K562 (cell line): ENCODE measurements at regions not wholly inside any gene's neighbourhood (a gene's known extent, or its start where the extent isn't known, plus 50 kb on each side); places are given as distances from the start of the nearest gene placed in this dataset.

ENCODE experiments used
- ATAC-seq: fragments of 200-7000 bp; cut with Tn5 transposase; 3 replicates; pipeline ENCODE4 v1.9.1; 2020; ENCODE audit warnings: moderate library complexity
- BruUV-seq: library from RNA; stranded (reverse); fragments of 400-500 nt; replicated peaks from 2 replicates; lab custom pipeline; 2021; lab: Mats Ljungman, UMichigan
- CTCF ChIA-PET: fragments of 300-600 bp; formaldehyde crosslinking; extraction: SDS; loops from one replicate; lab custom pipeline; 2021; ENCODE audit warnings: low intra/inter-chr PET ratio; lab: Yijun Ruan, JAX
- POLR2A ChIA-PET: fragments of 300-600, 350-650 bp; sonication (Branson Sonifier 250); formaldehyde crosslinking; extraction: SDS; loops from one replicate; lab custom pipeline; 2021; ENCODE audit warnings: antibody characterized with exemption, inconsistent platforms; lab: Yijun Ruan, JAX
- DNase-seq, 4 experiments: peaks; one replicate each; pipeline versions ENCODE4 v3.0.0 to v3.0.0-alpha.2; 2011 to 2018; ENCODE audit warnings: low spot score in 3 of 4, mixed read lengths in 3 of 4; ENCODE audit errors: extremely low read depth in 1 of 4
- FAIRE-seq: peaks from 2 replicates; lab custom pipeline; 2011; peaks lifted over from hg19 to GRCh38; lab: Jason Lieb, UNC
- H2AFZ ChIP-seq: 2 replicates; pipeline ENCODE4 v1.6.0; 2011; ENCODE audit warnings: low read depth, low read length, control low read depth, inconsistent platforms
- H3K27ac ChIP-seq: fragments of 200-600 bp; 3 replicates; pipeline ENCODE4 v1.8.0; 2011; ENCODE audit warnings: low read depth, mild to moderate bottlenecking, control low read depth, inconsistent platforms, low read length, moderate library complexity, mixed read lengths; ENCODE audit errors: extremely low read depth
- H3K27me3 ChIP-seq, 2 experiments: fragments of 300-600 bp in 1 of 2; 2 replicates in 1 of 2; 3 replicates in 1 of 2; pipeline versions ENCODE4 v1.6.0 to v1.8.0; 2011; ENCODE audit warnings: inconsistent platforms in 2 of 2, low read length in 2 of 2, mild to moderate bottlenecking in 1 of 2, mixed read lengths in 1 of 2, moderate library complexity in 1 of 2; ENCODE audit not compliant: control insufficient read depth in 2 of 2, insufficient read depth in 2 of 2
- H3K36me3 ChIP-seq: fragments of 300-600 bp; 3 replicates; pipeline ENCODE4 v1.8.0; 2011; ENCODE audit warnings: mild to moderate bottlenecking, low read length, inconsistent platforms; ENCODE audit not compliant: control insufficient read depth, insufficient read depth
- H3K4me1 ChIP-seq, 2 experiments: fragments of 200-600 bp in 1 of 2; replicated peaks in 1 of 2; 2 replicates in 1 of 2; 3 replicates in 1 of 2; pipeline versions ENCODE4 v1.5.1 to v1.8.0; 2011; ENCODE audit warnings: inconsistent platforms in 2 of 2, low read length in 2 of 2, mild to moderate bottlenecking in 1 of 2, mixed read lengths in 1 of 2, moderate library complexity in 1 of 2; ENCODE audit not compliant: control insufficient read depth in 2 of 2, insufficient read depth in 2 of 2
- H3K4me2 ChIP-seq: 2 replicates; pipeline ENCODE4 v1.6.1; 2011; ENCODE audit warnings: low read length, control low read depth, inconsistent platforms, mixed read lengths; ENCODE audit not compliant: insufficient read depth
- H3K4me3 ChIP-seq: fragments of 200-600 bp; sonication (generic), shearing (Covaris generic); 2 replicates; pipeline ENCODE4 v1.5.1; 2016; ENCODE audit warnings: control low read depth, inconsistent platforms
- H3K79me2 ChIP-seq: fragments of 200-600 bp; 3 replicates; pipeline ENCODE4 v1.8.0; 2011; ENCODE audit warnings: low read length, inconsistent platforms; ENCODE audit not compliant: control insufficient read depth, insufficient read depth
- H3K9ac ChIP-seq, 2 experiments: 2 replicates each; pipeline versions ENCODE4 v1.6.0 to v1.6.1; 2011; ENCODE audit warnings: low read depth in 2 of 2, low read length in 2 of 2, control low read depth in 1 of 2, inconsistent platforms in 1 of 2, mild to moderate bottlenecking in 1 of 2, mixed read lengths in 1 of 2; ENCODE audit not compliant: insufficient read depth in 1 of 2
- H3K9me1 ChIP-seq: one replicate; pipeline ENCODE4 v1.6.0; 2011; ENCODE audit warnings: inconsistent platforms, mild to moderate bottlenecking, low read length, moderate library complexity; ENCODE audit not compliant: control insufficient read depth, insufficient read depth
- H3K9me3 ChIP-seq: replicated peaks from 2 replicates; pipeline ENCODE4 v1.5.1; 2011; ENCODE audit warnings: low read depth, low read length, inconsistent platforms; ENCODE audit not compliant: control insufficient read depth, insufficient read depth
- H4K20me1 ChIP-seq: replicated peaks from 2 replicates; pipeline ENCODE4 v1.6.1; 2011; ENCODE audit warnings: low read length, inconsistent platforms, mixed read lengths; ENCODE audit not compliant: control insufficient read depth, insufficient read depth
- KLF6 ChIP-seq: fragments of 250-450 bp; sonication (Bioruptor Pico); IDR thresholded peaks from 2 replicates; pipeline ENCODE4 v1.4.0; 2020; ENCODE audit warnings: mild to moderate bottlenecking, moderate library complexity, borderline replicate concordance
- RAD21 ChIP-seq, 2 experiments: fragments of 250-450 bp in 1 of 2; fragments of 450-650 bp in 1 of 2; sonication (Bioruptor Pico) in 1 of 2; formaldehyde crosslinking in 1 of 2; IDR thresholded peaks in 1 of 2; conservative IDR thresholded peaks in 1 of 2; 2 replicates each; pipeline versions ENCODE4 v1.4.0 to v1.8.0; 2020 to 2022; ENCODE audit warnings: mild to moderate bottlenecking in 2 of 2, moderate library complexity in 1 of 2
- ZNF644 ChIP-seq: fragments of 200-800 bp; sonication (Bioruptor generic); IDR thresholded peaks from 2 replicates; pipeline ENCODE4 v1.6.1; 2016; ENCODE audit warnings: low read depth, missing genetic modification characterization, missing compliant biosample characterization
- ZNF75A ChIP-seq: fragments of 450-650 bp; formaldehyde crosslinking; IDR thresholded peaks from 2 replicates; pipeline ENCODE4 v1.4.0; 2020; ENCODE audit warnings: mild to moderate bottlenecking
- ZNF780A ChIP-seq: fragments of 250-450 bp; sonication (Bioruptor Pico); IDR thresholded peaks from 2 replicates; pipeline ENCODE4 v1.5.0; 2021; ENCODE audit warnings: mild to moderate bottlenecking
- WGBS: fragments of 100-300 bp; shearing (Covaris generic); methylation state at CpG from one replicate; pipeline ENCODE4 v1.1.6; 2016; ENCODE audit warnings: low coverage, mixed read lengths; ENCODE audit not compliant: insufficient coverage; ENCODE audit errors: missing lambda C conversion rate; 5-methylcytosine and 5-hydroxymethylcytosine counted together
- in situ Hi-C: fragments of 300-500 bp; cut with MboI; formaldehyde crosslinking; loops from 4 replicates; pipeline ENCODE4 v1.15.0; 2018; ENCODE audit warnings: inconsistent platforms, mixed read lengths
- intact Hi-C: fragments of 100-400 bp; cut with micrococcal nuclease; formaldehyde crosslinking; loops from 2 replicates; pipeline ENCODE4 v1.14.2; 2022
- TF ChIP-seq, protein P1 (sequence below): sonication (generic); formaldehyde crosslinking; IDR thresholded peaks from 2 replicates; pipeline ENCODE4 v1.8.0; 2023; ENCODE audit warnings: missing genetic modification reagents, mild to moderate bottlenecking, borderline replicate concordance
- TF ChIP-seq, protein P2 (sequence below), 2 experiments: fragments of 450-650 bp; formaldehyde crosslinking in 1 of 2; IDR thresholded peaks; 2 replicates each; pipeline versions ENCODE4 v1.4.0 to v1.6.1; 2014 to 2020; ENCODE audit warnings: mild to moderate bottlenecking in 2 of 2, borderline replicate concordance in 1 of 2, low read depth in 1 of 2

DNA sequence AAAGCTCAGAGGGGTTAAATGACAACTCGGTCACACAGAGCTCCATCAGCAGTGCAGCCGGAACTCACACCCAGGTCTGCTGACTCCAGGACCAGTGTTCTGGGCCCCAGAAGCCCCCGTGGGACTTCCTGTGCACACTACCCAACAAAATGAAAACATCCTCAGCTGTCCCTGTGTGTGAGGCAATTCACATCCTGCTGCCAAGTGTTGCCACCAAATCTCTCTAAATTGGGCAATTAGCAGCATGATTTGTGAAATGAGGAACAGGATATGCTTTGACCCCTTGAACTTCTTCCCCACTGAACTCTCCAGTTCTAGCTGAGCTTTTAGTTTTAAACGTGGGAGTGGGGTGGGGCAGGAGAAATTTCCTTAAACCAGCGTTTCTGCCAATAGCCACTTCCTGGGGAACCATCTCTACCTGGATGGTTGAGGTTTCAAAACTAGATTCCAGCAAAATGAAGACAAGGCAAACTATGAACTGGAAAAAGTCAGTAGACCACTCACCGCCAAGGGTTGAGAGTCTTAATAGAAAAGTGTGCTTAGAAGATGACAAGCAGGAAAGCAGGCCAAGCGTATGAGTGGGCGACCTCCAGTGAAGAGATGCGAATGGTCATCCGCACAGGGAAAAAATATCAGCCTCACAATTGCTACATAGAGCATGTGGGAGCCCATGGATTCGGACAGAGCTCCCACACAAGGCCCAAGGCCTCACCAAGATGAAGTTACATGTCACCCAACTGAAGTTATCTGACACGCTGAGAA is 51.9 kb upstream of the CHST15 start:
- ChIA-PET POLR2A (no interaction called here), CTCF (no interaction called here)
- in situ Hi-C loops (no loop called here), intact Hi-C loops (no loop called here)
- Histone ChIP-seq H3K27ac (no peak overlapping the region), H3K4me1 (no peaks in the 10 kb centered on the region), H3K9ac (no peak overlapping the region), H3K9me1 (no peaks in the 10 kb centered on the region), H3K27me3 (peaks cover 0 to 2% of the 10 kb centered on the region in 2 experiments; a peak in 1 of 5 replicates), H3K9me3 (no peaks in the 10 kb centered on the region), H2AFZ (no peak overlapping the region), H4K20me1 (no peaks in the 10 kb centered on the region), H3K4me3 (no peak overlapping the region), H3K4me2 (no peak overlapping the region), H3K36me3 (no peaks in the 10 kb centered on the region), H3K79me2 (no peaks in the 10 kb centered on the region)
- no peak for FAIRE-seq
- no TSS peak for BruUV-seq
- 1% methylated on average over 12 of the region's 12 CpGs for WGBS
- ATAC-seq = no peak
- no peak for DNase-seq
- TF ChIP-seq, protein P1, sequence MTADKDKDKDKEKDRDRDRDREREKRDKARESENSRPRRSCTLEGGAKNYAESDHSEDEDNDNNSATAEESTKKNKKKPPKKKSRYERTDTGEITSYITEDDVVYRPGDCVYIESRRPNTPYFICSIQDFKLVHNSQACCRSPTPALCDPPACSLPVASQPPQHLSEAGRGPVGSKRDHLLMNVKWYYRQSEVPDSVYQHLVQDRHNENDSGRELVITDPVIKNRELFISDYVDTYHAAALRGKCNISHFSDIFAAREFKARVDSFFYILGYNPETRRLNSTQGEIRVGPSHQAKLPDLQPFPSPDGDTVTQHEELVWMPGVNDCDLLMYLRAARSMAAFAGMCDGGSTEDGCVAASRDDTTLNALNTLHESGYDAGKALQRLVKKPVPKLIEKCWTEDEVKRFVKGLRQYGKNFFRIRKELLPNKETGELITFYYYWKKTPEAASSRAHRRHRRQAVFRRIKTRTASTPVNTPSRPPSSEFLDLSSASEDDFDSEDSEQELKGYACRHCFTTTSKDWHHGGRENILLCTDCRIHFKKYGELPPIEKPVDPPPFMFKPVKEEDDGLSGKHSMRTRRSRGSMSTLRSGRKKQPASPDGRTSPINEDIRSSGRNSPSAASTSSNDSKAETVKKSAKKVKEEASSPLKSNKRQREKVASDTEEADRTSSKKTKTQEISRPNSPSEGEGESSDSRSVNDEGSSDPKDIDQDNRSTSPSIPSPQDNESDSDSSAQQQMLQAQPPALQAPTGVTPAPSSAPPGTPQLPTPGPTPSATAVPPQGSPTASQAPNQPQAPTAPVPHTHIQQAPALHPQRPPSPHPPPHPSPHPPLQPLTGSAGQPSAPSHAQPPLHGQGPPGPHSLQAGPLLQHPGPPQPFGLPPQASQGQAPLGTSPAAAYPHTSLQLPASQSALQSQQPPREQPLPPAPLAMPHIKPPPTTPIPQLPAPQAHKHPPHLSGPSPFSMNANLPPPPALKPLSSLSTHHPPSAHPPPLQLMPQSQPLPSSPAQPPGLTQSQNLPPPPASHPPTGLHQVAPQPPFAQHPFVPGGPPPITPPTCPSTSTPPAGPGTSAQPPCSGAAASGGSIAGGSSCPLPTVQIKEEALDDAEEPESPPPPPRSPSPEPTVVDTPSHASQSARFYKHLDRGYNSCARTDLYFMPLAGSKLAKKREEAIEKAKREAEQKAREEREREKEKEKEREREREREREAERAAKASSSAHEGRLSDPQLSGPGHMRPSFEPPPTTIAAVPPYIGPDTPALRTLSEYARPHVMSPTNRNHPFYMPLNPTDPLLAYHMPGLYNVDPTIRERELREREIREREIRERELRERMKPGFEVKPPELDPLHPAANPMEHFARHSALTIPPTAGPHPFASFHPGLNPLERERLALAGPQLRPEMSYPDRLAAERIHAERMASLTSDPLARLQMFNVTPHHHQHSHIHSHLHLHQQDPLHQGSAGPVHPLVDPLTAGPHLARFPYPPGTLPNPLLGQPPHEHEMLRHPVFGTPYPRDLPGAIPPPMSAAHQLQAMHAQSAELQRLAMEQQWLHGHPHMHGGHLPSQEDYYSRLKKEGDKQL (CRISPR knock-in tag) = no peak
- TF ChIP-seq, protein P2, sequence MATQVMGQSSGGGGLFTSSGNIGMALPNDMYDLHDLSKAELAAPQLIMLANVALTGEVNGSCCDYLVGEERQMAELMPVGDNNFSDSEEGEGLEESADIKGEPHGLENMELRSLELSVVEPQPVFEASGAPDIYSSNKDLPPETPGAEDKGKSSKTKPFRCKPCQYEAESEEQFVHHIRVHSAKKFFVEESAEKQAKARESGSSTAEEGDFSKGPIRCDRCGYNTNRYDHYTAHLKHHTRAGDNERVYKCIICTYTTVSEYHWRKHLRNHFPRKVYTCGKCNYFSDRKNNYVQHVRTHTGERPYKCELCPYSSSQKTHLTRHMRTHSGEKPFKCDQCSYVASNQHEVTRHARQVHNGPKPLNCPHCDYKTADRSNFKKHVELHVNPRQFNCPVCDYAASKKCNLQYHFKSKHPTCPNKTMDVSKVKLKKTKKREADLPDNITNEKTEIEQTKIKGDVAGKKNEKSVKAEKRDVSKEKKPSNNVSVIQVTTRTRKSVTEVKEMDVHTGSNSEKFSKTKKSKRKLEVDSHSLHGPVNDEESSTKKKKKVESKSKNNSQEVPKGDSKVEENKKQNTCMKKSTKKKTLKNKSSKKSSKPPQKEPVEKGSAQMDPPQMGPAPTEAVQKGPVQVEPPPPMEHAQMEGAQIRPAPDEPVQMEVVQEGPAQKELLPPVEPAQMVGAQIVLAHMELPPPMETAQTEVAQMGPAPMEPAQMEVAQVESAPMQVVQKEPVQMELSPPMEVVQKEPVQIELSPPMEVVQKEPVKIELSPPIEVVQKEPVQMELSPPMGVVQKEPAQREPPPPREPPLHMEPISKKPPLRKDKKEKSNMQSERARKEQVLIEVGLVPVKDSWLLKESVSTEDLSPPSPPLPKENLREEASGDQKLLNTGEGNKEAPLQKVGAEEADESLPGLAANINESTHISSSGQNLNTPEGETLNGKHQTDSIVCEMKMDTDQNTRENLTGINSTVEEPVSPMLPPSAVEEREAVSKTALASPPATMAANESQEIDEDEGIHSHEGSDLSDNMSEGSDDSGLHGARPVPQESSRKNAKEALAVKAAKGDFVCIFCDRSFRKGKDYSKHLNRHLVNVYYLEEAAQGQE (IDR thresholded peaks at IDR 0.05; ENCODE audit: borderline replicate concordance) = no peak
- TF ChIP-seq, protein P2 (CRISPR knock-in tag; IDR thresholded peaks at IDR 0.05; ENCODE audit: low read depth) = no peak
- no peak for TF ChIP-seq RAD21 (CRISPR knock-in tag; conservative IDR thresholded peaks at IDR 0.05 in 1 of 2, IDR thresholded peaks at IDR 0.05 in 1 of 2)
- TF ChIP-seq KLF6 (CRISPR knock-in tag) = no peak
- no peak for TF ChIP-seq ZNF644 (tag)
- TF ChIP-seq ZNF75A (CRISPR knock-in tag) = no peak
- TF ChIP-seq ZNF780A (CRISPR knock-in tag) = no peak
